ENCODE measurements at regions not wholly inside any gene's neighbourhood (a gene's known extent, or its start where the extent isn't known, plus 50 kb on each side); places are given as distances from the start of the nearest gene placed in this dataset.

GRCh38 chr18:73118121-73118816 is 250.5 kb upstream of the NETO1 start:
- no peaks in the 10 kb centered on the region for H3K9me3 Mint-ChIP-seq
- Histone ChIP-seq H2AFZ (peak overlapping the region; percentile 6; the same call in 1 of the 2 replicates), H3K4me1 (ENCODE audit: insufficient read depth) (no peaks in the 10 kb centered on the region), H4K20me1 (replicated peaks; ENCODE audit: insufficient read depth) (no peaks in the 10 kb centered on the region; the same call in 1 of the 2 replicates), H3K4me2 (no peak overlapping the region), H3K27ac (ENCODE audit: low read depth) (no peak overlapping the region), H3K79me2 (replicated peaks; ENCODE audit: insufficient read depth) (no peaks in the 10 kb centered on the region), H3F3A (replicated peaks; ENCODE audit: low read depth) (no peaks in the 10 kb centered on the region), H3K4me3 (no peak overlapping the region), H3K9me2 (ENCODE audit: insufficient read depth) (no peaks in the 10 kb centered on the region), H3K27me3 (ENCODE audit: insufficient read depth) (no peaks in the 10 kb centered on the region), H3K36me3 (ENCODE audit: insufficient read depth) (no peaks in the 10 kb centered on the region)
- DNase-seq (ENCODE audit: low spot score) (no peak), ATAC-seq (no peak)
- H3K27ac Mint-ChIP-seq, result no peak overlapping the region; the same call in 1 of the 2 replicates
- no peaks in the 10 kb centered on the region for H3K36me3 Mint-ChIP-seq (ENCODE audit: low read depth)
- TF ChIP-seq EZH2 (IDR thresholded peaks at IDR 0.05; ENCODE audit: low read depth, unreplicated experiment), result no peak
- TF ChIP-seq STAT1 (IDR thresholded peaks at IDR 0.05; ENCODE audit: unreplicated experiment), result no peak
- TF ChIP-seq NANOG (IDR thresholded peaks at IDR 0.05; ENCODE audit: borderline replicate concordance), result no peak
- no peak for TF ChIP-seq ZNF331 (CRISPR knock-in tag; IDR thresholded peaks at IDR 0.05; ENCODE audit: low read depth)
- no peak for TF ChIP-seq POLR2AphosphoS5 (IDR thresholded peaks at IDR 0.05; ENCODE audit: low read depth)
- TF ChIP-seq ZNF114 (CRISPR knock-in tag; IDR thresholded peaks at IDR 0.05), result no peak
- TF ChIP-seq CREB1 (CRISPR knock-in tag; IDR thresholded peaks at IDR 0.05; ENCODE audit: low read depth), result no peak
- no peak for TF ChIP-seq CTCF (conservative IDR thresholded peaks at IDR 0.05; ENCODE audit: low read depth in 2 of 2)
- no peak for TF ChIP-seq REST (IDR thresholded peaks at IDR 0.05; ENCODE audit: unreplicated experiment)
- TF ChIP-seq JUNB (IDR thresholded peaks at IDR 0.05; ENCODE audit: unreplicated experiment), result no peak
- TF ChIP-seq ZNF462 (CRISPR knock-in tag; IDR thresholded peaks at IDR 0.05), result no peak
- TF ChIP-seq EZH2phosphoT487 (IDR thresholded peaks at IDR 0.05; ENCODE audit: unreplicated experiment), result no peak
- no peak for TF ChIP-seq ETS1 (IDR thresholded peaks at IDR 0.05)
- H3K4me1 Mint-ChIP-seq, result peaks cover 3% of the 10 kb centered on the region; the same call in 1 of the 3 replicates
- peaks cover 2% of the 10 kb centered on the region for H3K27me3 Mint-ChIP-seq (ENCODE audit: insufficient read depth, low read depth, poor library complexity)
- H3K4me3 Mint-ChIP-seq, result no peak overlapping the region

All from GM23338 (cell line).